NCI-H2196 treated with DMSO at 0.1 percent for 48 hours (cell line): ENCODE measurements at regions not wholly inside any gene's neighbourhood (a gene's known extent, or its start where the extent isn't known, plus 50 kb on each side); places are given as distances from the start of the nearest gene placed in this dataset.
"Not testable (repeated sequence)": the region's sequence is repeated elsewhere in the genome, so short reads cannot be mapped to it uniquely, and the experiment has no call there.

Experiments used
- DNase-seq: peaks from one replicate; lab custom pipeline; 2025; ENCODE audit not compliant: unreplicated experiment; lab: John Stamatoyannopoulos, UW

DNA sequence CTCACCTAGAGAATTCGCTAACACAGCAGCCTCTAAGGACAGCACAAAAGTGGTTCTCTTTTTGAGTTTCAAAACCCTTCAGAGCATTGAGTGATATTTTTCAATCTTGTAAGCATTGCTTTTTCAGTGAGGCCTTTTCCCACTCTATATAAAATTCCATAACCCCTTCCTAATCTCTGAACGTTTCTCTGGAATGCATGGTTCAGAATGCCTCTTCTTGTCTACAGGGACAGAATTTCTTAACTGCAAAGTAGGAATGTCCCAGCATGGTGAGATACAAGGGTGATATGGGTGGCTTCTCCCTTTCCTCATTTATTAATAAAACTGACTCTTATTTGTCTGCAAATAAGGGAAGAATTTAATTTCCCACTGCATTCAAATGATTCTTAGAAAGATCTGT lies 377.9 kb downstream of the LTN1 start:
- DNase-seq, result no peak

- no peak for DNase-seq
These were observed 384.0 kb downstream of the LTN1 start for GRCh38 chr21:28608646-28609045.

DNA sequence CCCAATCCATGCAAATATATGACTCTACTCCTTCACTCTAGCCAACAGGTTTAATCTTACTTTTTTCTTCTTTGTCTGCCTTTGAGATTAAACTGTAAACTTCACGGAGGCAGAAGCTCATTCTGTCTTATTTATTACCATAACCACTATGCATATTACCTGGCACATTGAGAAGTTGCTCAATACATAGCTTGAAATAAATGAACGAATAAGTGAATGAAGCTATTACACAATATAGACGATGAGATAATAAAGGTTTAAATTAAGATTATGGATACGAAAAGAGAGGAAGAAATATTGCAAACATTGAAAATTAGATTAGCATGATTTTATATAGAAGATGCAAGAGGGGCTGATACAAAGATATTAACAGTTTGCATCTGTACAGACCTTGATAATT lies 385.1 kb downstream of the LTN1 start:
- DNase-seq, result no peak

DNA sequence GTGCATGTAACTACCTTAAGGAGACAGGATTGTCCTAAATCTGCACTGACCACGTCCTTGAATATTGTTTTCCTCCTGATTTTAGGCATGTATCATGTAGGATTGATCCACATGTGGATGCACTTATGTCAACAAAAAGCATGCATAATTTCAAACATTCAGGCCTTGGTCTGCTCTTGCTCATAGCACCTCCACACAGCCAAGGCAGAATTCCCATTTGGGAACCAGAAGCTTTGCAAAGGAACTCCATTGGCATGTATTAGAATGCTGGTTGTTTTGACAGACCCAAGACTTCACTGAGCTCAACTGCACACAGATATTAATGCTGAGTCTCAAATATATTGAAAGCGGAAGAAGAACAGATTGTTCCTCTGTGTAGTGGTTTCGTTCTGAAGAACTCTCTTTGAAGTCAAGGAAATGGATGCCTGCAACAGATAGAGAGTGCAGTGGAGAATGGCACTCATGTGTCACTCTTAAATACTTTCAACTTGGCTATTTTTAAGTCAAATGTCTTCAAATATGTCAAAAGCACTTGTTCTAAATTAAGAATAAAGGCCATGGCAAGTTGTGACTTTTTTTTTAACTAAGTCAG lies 387.6 kb downstream of the LTN1 start:
- no peak for DNase-seq

DNA sequence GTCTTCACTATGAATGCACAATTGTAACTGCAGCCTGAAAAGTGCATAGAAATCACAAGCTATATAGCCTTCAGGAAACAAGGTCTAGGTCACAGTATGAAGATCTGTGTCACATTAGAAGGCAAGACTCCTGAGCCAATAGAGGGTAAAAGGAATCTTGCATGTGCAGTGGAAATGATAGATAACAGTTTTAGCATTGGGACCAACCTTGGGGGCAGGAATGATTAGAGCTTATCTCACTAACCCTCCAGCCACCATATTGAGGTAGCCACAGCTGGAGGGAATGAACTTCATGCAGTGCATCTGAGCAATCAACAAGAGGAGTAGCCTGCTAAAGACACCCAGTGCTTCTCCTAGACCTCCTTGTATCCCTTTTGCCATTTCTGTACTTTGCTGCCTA lies 390.1 kb downstream of the LTN1 start:
- no peak for DNase-seq

DNA sequence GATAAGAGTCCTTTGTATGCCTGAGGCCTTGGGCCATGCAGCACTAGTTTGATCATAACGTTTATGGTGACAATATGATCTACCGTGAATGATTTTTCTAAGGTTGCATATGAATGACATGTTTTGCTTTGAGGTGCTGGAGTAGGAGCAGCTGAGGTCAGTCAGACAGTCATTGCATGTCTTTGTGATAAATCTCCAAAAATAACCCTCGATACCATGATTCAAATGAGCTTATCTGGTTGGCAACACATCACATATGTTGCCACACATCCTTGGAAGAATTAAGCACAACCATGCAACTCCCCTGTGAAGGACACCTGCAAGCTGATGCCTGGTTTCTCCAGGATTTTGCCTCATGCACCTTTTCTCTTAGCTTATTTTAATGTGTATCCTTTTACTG lies 394.5 kb downstream of the LTN1 start:
- no peak for DNase-seq

DNA sequence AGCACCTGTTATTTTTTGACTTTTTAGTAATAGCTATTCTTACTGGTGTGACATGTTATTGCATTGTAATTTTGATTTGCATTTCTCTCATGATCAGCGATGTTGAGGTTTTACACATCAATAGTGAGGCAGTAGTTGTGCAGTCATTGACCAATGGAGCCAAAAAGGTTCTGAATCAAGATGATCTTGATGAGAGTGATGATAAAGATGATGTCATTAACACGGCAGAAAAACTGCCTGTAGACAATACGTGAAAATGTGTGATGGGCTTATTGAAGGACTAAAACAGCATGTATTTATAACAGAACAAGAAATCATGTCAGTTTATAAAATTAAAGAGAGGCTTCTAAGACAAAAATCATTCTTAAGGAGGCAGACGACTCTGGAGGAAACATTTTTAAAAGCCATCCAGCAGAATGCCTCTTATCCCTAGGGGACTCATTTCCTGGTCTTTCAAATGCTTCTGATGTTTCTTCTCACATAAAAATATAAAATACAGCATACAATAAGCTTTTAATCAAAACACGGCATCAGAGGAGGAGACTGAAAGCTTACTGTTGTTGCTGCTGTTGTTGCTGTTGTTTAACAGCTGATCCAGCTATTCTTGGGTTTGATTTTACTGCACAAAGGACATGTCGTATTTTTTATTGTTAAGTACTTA lies 400.3 kb downstream of the LTN1 start:
- DNase-seq, result no peak

GRCh38 chr21:28590676-28591075 lies 402.0 kb downstream of the LTN1 start:
- DNase-seq, result no peak

DNA sequence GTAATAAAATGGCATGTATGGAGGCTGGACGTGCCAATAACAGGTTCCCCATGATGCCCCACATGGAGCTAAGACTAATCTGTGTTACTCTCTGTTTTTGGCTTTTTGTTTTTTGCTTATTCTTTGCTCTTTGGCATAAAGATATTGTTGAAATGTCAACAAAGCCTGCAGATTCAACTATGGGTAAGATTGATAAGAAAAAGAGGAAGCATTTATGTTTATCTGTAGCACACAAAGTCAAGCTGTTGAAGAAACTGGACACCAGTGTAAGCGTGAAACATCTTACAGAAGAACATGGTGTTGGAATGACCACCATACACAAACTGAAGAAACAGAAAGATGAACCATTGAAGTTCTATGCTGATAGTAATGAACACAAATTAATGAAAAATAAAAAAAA lies 402.7 kb downstream of the LTN1 start:
- DNase-seq, result no peak

- no peak for DNase-seq
These were observed 403.7 kb downstream of the LTN1 start for GRCh38 chr21:28588997-28589396.

- DNase-seq, result no peak
These were observed 404.9 kb downstream of the LTN1 start for GRCh38 chr21:28587748-28588147.

DNA sequence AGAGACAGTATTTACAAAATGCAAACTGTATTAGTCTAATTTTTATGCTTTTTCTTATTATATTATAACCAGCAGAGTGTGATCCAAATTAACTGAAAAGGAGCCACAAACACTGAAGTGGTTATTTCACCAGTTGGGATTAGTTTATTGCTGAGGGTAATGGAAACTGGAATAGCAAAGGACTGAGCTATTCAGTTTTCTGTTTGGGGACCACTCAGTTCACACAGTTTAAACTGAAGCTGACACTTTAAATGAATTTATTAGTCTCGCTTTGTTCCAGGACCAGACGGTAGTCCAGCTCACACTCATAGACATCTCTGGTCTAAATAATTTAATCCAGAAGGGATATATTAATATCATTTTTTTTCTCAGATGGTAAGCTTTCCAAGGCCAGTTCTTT lies 410.7 kb downstream of the LTN1 start:
- DNase-seq, result no peak

DNA sequence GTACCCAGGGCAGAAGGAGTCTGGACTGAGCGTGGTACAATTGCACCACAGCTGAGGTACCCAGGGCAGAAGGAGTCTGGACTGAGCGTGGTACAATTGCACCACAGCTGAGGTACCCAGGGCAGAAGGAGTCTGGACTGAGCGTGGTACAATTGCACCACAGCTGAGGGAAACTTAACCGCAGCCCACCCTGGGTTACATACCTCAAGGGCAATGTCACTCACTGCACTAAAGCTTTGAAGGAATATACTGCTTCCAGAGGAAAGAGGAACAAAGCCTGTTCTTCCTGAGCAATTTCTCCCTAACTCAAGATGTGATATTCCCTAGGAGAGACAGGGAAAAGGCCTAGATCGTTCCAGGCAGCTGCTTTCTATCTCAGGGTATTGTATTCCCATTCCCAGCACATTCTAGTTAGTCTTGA lies 411.4 kb downstream of the LTN1 start:
- DNase-seq, result not testable (repeated sequence)

DNA sequence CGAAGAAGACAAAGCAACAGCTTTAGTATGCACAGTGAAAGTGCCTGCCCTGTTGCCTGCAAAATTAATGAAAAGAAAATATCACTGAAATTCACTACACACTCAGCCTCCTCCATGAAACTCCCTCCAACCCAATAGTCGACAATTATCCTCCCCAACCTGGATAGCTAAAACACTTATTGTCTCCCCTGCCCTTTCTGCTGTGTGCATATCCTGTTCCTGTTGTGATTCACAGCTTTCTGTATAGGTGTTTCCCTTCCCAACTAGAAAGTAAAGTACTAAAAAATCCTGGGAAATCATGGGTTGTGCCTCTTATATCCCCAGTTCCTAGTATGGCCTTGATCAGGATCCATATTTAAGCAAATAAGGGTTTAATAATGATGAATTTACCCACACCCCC lies 412.1 kb downstream of the LTN1 start:
- DNase-seq, result no peak

GRCh38 chr21:28579986-28580550 lies 412.6 kb downstream of the LTN1 start:
- DNase-seq, result no peak

DNA sequence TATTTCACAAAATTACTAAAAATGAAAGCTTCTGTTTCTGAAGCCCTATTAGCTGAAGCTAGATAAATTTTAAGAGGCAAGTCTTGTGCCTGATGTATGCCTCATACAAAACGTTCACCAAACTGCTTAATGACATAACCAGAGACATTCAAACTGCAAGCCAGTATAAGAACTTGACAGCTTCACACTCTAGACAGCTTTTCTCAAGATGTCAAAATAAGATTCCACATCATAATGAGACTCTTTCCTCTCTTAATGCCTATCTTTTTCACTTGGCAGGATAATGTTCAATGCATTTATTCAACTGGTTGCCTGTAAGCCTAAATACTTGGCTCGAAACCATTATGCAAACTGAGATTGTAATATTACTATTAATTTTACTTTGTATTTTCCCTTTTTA lies 424.0 kb downstream of the LTN1 start:
- no peak for DNase-seq

- not testable (repeated sequence) for DNase-seq
These were observed 428.7 kb downstream of the LTN1 start for GRCh38 chr21:28563933-28564332.

GRCh38 chr21:28561772-28562171 lies 430.9 kb downstream of the LTN1 start:
- no peak for DNase-seq

GRCh38 chr21:28554660-28555475 lies 437.8 kb downstream of the LTN1 start:
- DNase-seq, result no peak

GRCh38 chr21:28550057-28550825 lies 442.4 kb downstream of the LTN1 start:
- no peak for DNase-seq

- DNase-seq, result no peak
These were observed 444.4 kb downstream of the LTN1 start for GRCh38 chr21:28548291-28548690.
